ENCODE measurements at regions not wholly inside any gene's neighbourhood (a gene's known extent, or its start where the extent isn't known, plus 50 kb on each side); places are given as distances from the start of the nearest gene placed in this dataset.

DNA sequence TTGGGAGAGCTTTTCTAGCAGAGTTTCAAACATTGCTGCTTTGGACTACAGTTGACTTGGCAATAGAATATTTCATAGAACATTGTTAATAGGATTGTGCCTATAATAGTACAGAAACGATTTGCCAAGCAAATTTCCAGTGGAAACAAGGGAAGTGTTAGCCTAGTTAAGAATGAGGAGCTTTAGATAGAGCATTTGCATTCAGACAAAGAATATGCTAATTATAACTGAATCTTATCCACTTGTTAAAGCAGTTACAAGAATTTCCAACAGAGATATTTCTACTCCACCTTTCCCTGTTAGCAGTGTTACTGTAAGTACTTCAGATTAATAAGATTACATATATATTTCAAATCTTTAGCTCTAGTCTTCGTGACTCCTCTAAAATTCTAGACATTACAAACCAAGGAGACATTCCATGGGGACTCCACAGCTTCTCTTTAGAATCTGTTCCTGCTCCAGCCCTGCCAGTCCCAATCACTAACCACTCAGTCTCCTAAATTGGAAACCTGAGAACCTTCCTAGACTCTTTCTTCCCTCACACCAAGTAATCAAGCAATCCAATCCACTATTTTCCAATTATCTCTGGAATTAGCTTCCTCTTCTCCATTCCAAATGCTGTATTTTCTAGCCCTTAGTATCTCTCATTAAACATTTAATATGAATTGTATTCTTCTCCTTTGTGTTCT lies 141.8 kb upstream of the PBX1 start:
- TF ChIP-seq, protein P1, sequence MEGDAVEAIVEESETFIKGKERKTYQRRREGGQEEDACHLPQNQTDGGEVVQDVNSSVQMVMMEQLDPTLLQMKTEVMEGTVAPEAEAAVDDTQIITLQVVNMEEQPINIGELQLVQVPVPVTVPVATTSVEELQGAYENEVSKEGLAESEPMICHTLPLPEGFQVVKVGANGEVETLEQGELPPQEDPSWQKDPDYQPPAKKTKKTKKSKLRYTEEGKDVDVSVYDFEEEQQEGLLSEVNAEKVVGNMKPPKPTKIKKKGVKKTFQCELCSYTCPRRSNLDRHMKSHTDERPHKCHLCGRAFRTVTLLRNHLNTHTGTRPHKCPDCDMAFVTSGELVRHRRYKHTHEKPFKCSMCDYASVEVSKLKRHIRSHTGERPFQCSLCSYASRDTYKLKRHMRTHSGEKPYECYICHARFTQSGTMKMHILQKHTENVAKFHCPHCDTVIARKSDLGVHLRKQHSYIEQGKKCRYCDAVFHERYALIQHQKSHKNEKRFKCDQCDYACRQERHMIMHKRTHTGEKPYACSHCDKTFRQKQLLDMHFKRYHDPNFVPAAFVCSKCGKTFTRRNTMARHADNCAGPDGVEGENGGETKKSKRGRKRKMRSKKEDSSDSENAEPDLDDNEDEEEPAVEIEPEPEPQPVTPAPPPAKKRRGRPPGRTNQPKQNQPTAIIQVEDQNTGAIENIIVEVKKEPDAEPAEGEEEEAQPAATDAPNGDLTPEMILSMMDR (IDR thresholded peaks at IDR 0.05), result no peak
- TF ChIP-seq POLR2A (IDR thresholded peaks at IDR 0.05), result no peak
